ENCODE measurements at regions not wholly inside any gene's neighbourhood (a gene's known extent, or its start where the extent isn't known, plus 50 kb on each side); places are given as distances from the start of the nearest gene placed in this dataset.

GRCh38 chr1:115224636-115225035 lies 113.4 kb downstream of the NGF start:
- Histone ChIP-seq H3K4me1 (no peaks in the 10 kb centered on the region), H3K4me3 (ENCODE audit: low read depth, low read length) (no peak overlapping the region), H3K9me3 (no peaks in the 10 kb centered on the region), H3K36me3 (no peaks in the 10 kb centered on the region), H3K27me3 (no peaks in the 10 kb centered on the region)
- TF ChIP-seq CTCF (IDR thresholded peaks at IDR 0.05; ENCODE audit: low read depth, low read length) = no peak
- DNase-seq = no peak

GRCh38 chr1:115222616-115223402 lies 115.2 kb downstream of the NGF start:
- no peak for TF ChIP-seq CTCF (IDR thresholded peaks at IDR 0.05; ENCODE audit: low read depth, low read length)
- no peak overlapping the region for H3K4me3 ChIP-seq (ENCODE audit: low read depth, low read length)
- H3K9me3 ChIP-seq = no peaks in the 10 kb centered on the region
- no peaks in the 10 kb centered on the region for H3K4me1 ChIP-seq
- no peaks in the 10 kb centered on the region for H3K36me3 ChIP-seq
- H3K27me3 ChIP-seq = no peaks in the 10 kb centered on the region
- DNase-seq = no peak

- Histone ChIP-seq H3K4me1 (no peaks in the 10 kb centered on the region), H3K36me3 (no peaks in the 10 kb centered on the region), H3K27me3 (no peaks in the 10 kb centered on the region), H3K4me3 (ENCODE audit: low read depth, low read length) (no peak overlapping the region), H3K9me3 (no peaks in the 10 kb centered on the region)
- TF ChIP-seq CTCF (IDR thresholded peaks at IDR 0.05; ENCODE audit: low read depth, low read length) = no peak
- no peak for DNase-seq
Measured at GRCh38 chr1:115220340-115221270, 117.4 kb downstream of the NGF start.

GRCh38 chr1:115219927-115220326 lies 118.1 kb downstream of the NGF start:
- Histone ChIP-seq H3K4me3 (ENCODE audit: low read depth, low read length) (no peak overlapping the region), H3K27me3 (no peaks in the 10 kb centered on the region), H3K36me3 (no peaks in the 10 kb centered on the region), H3K4me1 (no peaks in the 10 kb centered on the region), H3K9me3 (no peaks in the 10 kb centered on the region)
- DNase-seq = no peak
- TF ChIP-seq CTCF (IDR thresholded peaks at IDR 0.05; ENCODE audit: low read depth, low read length) = no peak

- DNase-seq = no peak
- Histone ChIP-seq H3K4me1 (no peaks in the 10 kb centered on the region), H3K36me3 (no peaks in the 10 kb centered on the region), H3K9me3 (no peaks in the 10 kb centered on the region), H3K4me3 (ENCODE audit: low read depth, low read length) (no peak overlapping the region), H3K27me3 (no peaks in the 10 kb centered on the region)
- no peak for TF ChIP-seq CTCF (IDR thresholded peaks at IDR 0.05; ENCODE audit: low read depth, low read length)
Measured at GRCh38 chr1:115218699-115219098, 119.3 kb downstream of the NGF start.

GRCh38 chr1:115218034-115218405 lies 120.0 kb downstream of the NGF start:
- Histone ChIP-seq H3K4me1 (no peaks in the 10 kb centered on the region), H3K36me3 (no peaks in the 10 kb centered on the region), H3K9me3 (no peaks in the 10 kb centered on the region), H3K27me3 (no peaks in the 10 kb centered on the region), H3K4me3 (ENCODE audit: low read depth, low read length) (no peak overlapping the region)
- DNase-seq = no peak
- no peak for TF ChIP-seq CTCF (IDR thresholded peaks at IDR 0.05; ENCODE audit: low read depth, low read length)
